ENCODE measurements at regions not wholly inside any gene's neighbourhood (a gene's known extent, or its start where the extent isn't known, plus 50 kb on each side); places are given as distances from the start of the nearest gene placed in this dataset.

GRCh38 chr5:112663146-112663545 lies 74.5 kb upstream of the APC start:
- Histone ChIP-seq H3K4me3 (no peak overlapping the region), H3K4me1 (no peaks in the 10 kb centered on the region), H3K9me3 (peaks cover 0 to 15% (median 0%) of the 10 kb centered on the region in 11 donors), H3K27me3 (no peaks in the 10 kb centered on the region), H3K27ac (no peak overlapping the region), H3K36me3 (no peaks in the 10 kb centered on the region)
- DNase-seq = no peak
- intact Hi-C loops (cut with DNase I) = loop anchor here in 1 of 10 donors (2.0 kb wide), 1 partner anchor 64 kb away; no protein-coding TSS in a partner anchor
- ATAC-seq = no peak
- 85 to 89% methylated on average over 3 of the region's 3 CpGs for WGBS, 2 donors
- TF ChIP-seq CTCF (IDR thresholded peaks at IDR 0.05) = no peak

- Histone ChIP-seq H3K4me1 (no peaks in the 10 kb centered on the region), H3K36me3 (no peaks in the 10 kb centered on the region), H3K9me3 (no peaks in the 10 kb centered on the region), H3K27ac (no peak overlapping the region), H3K4me3 (no peak overlapping the region), H3K27me3 (no peaks in the 10 kb centered on the region)
- intact Hi-C loops (cut with DNase I) = no loop called here
- TF ChIP-seq CTCF (IDR thresholded peaks at IDR 0.05) = no peak
- WGBS, 2 donors = 95 to 99% methylated on average over 4 of the region's 4 CpGs
- DNase-seq (no peak), ATAC-seq (no peak)
These were observed 69.7 kb upstream of the APC start for GRCh38 chr5:112668016-112668415.

GRCh38 chr5:112668911-112669310 lies 68.8 kb upstream of the APC start:
- H3K27ac ChIP-seq = no peak overlapping the region
- 95 to 100% methylated on average over 3 of the region's 3 CpGs for WGBS, 2 donors
- no peaks in the 10 kb centered on the region for H3K9me3 ChIP-seq
- no peak for TF ChIP-seq CTCF (IDR thresholded peaks at IDR 0.05)
- H3K4me3 ChIP-seq = no peak overlapping the region
- DNase-seq (no peak), ATAC-seq (no peak)
- H3K27me3 ChIP-seq = no peaks in the 10 kb centered on the region
- no peaks in the 10 kb centered on the region for H3K4me1 ChIP-seq
- intact Hi-C loops (cut with DNase I) = no loop called here
- no peaks in the 10 kb centered on the region for H3K36me3 ChIP-seq

GRCh38 chr5:112669328-112669963 lies 68.2 kb upstream of the APC start:
- DNase-seq = no peak
- no peaks in the 10 kb centered on the region for H3K27me3 ChIP-seq
- no peak overlapping the region for H3K4me3 ChIP-seq
- no peaks in the 10 kb centered on the region for H3K4me1 ChIP-seq
- no peaks in the 10 kb centered on the region for H3K9me3 ChIP-seq
- 72 to 74% methylated on average over 5 of the region's 5 CpGs for WGBS, 2 donors
- intact Hi-C loops (cut with DNase I) = no loop called here
- no peak for TF ChIP-seq CTCF (IDR thresholded peaks at IDR 0.05)
- ATAC-seq = no peak
- no peak overlapping the region for H3K27ac ChIP-seq
- H3K36me3 ChIP-seq = no peaks in the 10 kb centered on the region
